OCI-LY1 (cell line): ENCODE measurements at regions not wholly inside any gene's neighbourhood (a gene's known extent, or its start where the extent isn't known, plus 50 kb on each side); places are given as distances from the start of the nearest gene placed in this dataset.

Experiments used
- H2AFZ ChIP-seq: fragments of 200-600 bp; sonication (generic), shearing (Covaris generic); 2 replicates; pipeline ENCODE4 v1.6.0; 2014; ENCODE audit warnings: antibody characterized with exemption, mild to moderate bottlenecking, low read length
- H3F3A ChIP-seq: fragments of 200-600 bp; sonication (generic), shearing (Covaris generic); 2 replicates; pipeline ENCODE4 v1.6.0; 2014; ENCODE audit warnings: mild to moderate bottlenecking, antibody characterized with exemption, low read length, moderate library complexity; ENCODE audit not compliant: insufficient read depth
- H3K27ac ChIP-seq: fragments of 200-600 bp; sonication (generic); 2 replicates; pipeline ENCODE4 v1.5.1; 2014; ENCODE audit warnings: low read length, mixed run types, mild to moderate bottlenecking, low read depth; ENCODE audit not compliant: poor library complexity, severe bottlenecking
- H3K27me3 ChIP-seq: fragments of 200-600 bp; sonication (generic); 2 replicates; pipeline ENCODE4 v1.6.0; 2014; ENCODE audit warnings: antibody characterized with exemption, mild to moderate bottlenecking, low read length, moderate library complexity; ENCODE audit not compliant: insufficient read depth
- H3K36me3 ChIP-seq: fragments of 200-600 bp; sonication (generic); 2 replicates; pipeline ENCODE4 v1.6.1; 2014; ENCODE audit warnings: mild to moderate bottlenecking, antibody characterized with exemption, low read length, moderate library complexity, mixed read lengths; ENCODE audit not compliant: insufficient read depth
- H3K4me1 ChIP-seq: fragments of 200-600 bp; sonication (generic); 2 replicates; pipeline ENCODE4 v1.5.1; 2014; ENCODE audit warnings: mild to moderate bottlenecking, low read length, moderate library complexity; ENCODE audit not compliant: insufficient read depth, severe bottlenecking
- H3K4me2 ChIP-seq: fragments of 200-600 bp; sonication (generic), shearing (Covaris generic); 2 replicates; pipeline ENCODE4 v1.6.1; 2014; ENCODE audit warnings: low read length
- H3K4me3 ChIP-seq: fragments of 200-600 bp; sonication (generic); 2 replicates; pipeline ENCODE4 v1.5.1; 2014; ENCODE audit warnings: low read length, low read depth, mild to moderate bottlenecking, mixed read lengths; ENCODE audit not compliant: poor library complexity, severe bottlenecking
- H3K79me2 ChIP-seq: fragments of 200-600 bp; shearing (Covaris generic); 2 replicates; pipeline ENCODE4 v1.6.1; 2016; ENCODE audit warnings: mixed run types, low read length, mixed read lengths; ENCODE audit not compliant: insufficient read depth
- H3K9ac ChIP-seq: fragments of 200-600 bp; sonication (generic), shearing (Covaris generic); 2 replicates; pipeline ENCODE4 v1.6.1; 2014; ENCODE audit warnings: mild to moderate bottlenecking, low read length, mixed read lengths
- H3K9me2 ChIP-seq: fragments of 200-600 bp; sonication (generic), shearing (Covaris generic); 2 replicates; pipeline ENCODE4 v1.6.1; 2014; ENCODE audit warnings: low read depth, mild to moderate bottlenecking, low read length, mixed read lengths
- H3K9me3 ChIP-seq: fragments of 200-600 bp; shearing (Covaris generic); 2 replicates; pipeline ENCODE4 v1.6.1; 2014; ENCODE audit warnings: low read length, mixed read lengths
- H4K20me1 ChIP-seq: fragments of 200-600 bp; sonication (generic), shearing (Covaris generic); 2 replicates; pipeline ENCODE4 v1.6.0; 2016; ENCODE audit warnings: mild to moderate bottlenecking, low read length; ENCODE audit not compliant: insufficient read depth
- EZH2 ChIP-seq: fragments of 200-600 bp; sonication (generic), shearing (Covaris generic); IDR thresholded peaks from 2 replicates; pipeline ENCODE4 v1.8.0; 2017; ENCODE audit warnings: borderline replicate concordance, mixed run types, mild to moderate bottlenecking, antibody characterized with exemption, low read length, moderate library complexity, mixed read lengths
- TF ChIP-seq, protein P1 (sequence below): fragments of 200-600 bp; sonication (generic), shearing (Covaris generic); IDR thresholded peaks from 2 replicates; pipeline ENCODE4 v1.5.1; 2017; ENCODE audit warnings: mild to moderate bottlenecking, antibody characterized with exemption, low read length, moderate library complexity, mixed read lengths

DNA sequence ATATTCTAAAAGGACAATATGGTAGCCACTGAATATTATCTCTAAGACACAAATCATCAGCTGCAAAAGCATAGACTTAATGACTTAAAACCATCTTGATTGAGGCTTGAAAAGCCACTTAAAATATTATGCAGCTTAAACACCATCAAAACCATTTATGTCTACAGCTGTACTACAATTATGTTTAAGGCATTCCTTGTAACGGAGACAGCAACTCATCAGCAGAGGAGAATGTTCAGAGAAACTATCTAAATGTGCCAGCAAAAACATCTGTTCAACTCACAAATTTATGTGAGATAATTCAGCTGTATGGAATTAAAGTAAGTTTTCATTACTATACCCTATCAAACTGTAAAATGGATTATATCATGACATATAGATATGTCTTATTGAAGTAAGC is 147.9 kb upstream of the CTSO start:
- no peak overlapping the region for H2AFZ ChIP-seq
- H3K27ac ChIP-seq = no peak overlapping the region
- H3K4me3 ChIP-seq = no peak overlapping the region
- H3K27me3 ChIP-seq = no peaks in the 10 kb centered on the region
- no peak overlapping the region for H3K9ac ChIP-seq
- H3K79me2 ChIP-seq = no peaks in the 10 kb centered on the region
- H3K4me2 ChIP-seq = no peak overlapping the region
- no peak for TF ChIP-seq EZH2
- TF ChIP-seq, protein P1, sequence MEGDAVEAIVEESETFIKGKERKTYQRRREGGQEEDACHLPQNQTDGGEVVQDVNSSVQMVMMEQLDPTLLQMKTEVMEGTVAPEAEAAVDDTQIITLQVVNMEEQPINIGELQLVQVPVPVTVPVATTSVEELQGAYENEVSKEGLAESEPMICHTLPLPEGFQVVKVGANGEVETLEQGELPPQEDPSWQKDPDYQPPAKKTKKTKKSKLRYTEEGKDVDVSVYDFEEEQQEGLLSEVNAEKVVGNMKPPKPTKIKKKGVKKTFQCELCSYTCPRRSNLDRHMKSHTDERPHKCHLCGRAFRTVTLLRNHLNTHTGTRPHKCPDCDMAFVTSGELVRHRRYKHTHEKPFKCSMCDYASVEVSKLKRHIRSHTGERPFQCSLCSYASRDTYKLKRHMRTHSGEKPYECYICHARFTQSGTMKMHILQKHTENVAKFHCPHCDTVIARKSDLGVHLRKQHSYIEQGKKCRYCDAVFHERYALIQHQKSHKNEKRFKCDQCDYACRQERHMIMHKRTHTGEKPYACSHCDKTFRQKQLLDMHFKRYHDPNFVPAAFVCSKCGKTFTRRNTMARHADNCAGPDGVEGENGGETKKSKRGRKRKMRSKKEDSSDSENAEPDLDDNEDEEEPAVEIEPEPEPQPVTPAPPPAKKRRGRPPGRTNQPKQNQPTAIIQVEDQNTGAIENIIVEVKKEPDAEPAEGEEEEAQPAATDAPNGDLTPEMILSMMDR = no peak
- no peaks in the 10 kb centered on the region for H3F3A ChIP-seq
- no peaks in the 10 kb centered on the region for H3K4me1 ChIP-seq
- no peaks in the 10 kb centered on the region for H3K9me2 ChIP-seq
- H3K36me3 ChIP-seq = no peaks in the 10 kb centered on the region
- H4K20me1 ChIP-seq = no peaks in the 10 kb centered on the region
- no peaks in the 10 kb centered on the region for H3K9me3 ChIP-seq

DNA sequence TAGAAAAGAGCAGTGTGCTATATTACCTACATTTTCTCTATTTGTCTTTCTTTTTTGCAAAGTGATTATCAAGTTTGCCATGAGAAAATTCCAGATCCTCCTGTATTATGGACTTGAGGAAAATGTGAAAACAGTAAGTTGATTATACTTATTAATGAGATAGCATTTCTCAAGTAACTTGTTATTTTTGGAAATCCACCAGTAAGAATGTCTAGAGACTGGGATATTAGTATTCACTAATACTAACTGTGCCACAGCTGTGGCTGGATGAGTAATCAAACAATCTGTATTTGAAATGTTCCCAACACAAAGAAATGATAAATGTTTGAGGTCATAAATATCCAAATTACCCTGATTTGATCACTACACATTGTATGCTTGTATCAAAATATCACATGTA is 147.0 kb upstream of the CTSO start:
- H3K27ac ChIP-seq = no peak overlapping the region
- H3F3A ChIP-seq = no peaks in the 10 kb centered on the region
- H3K27me3 ChIP-seq = no peaks in the 10 kb centered on the region
- H3K9me3 ChIP-seq = no peaks in the 10 kb centered on the region
- TF ChIP-seq, protein P1 = no peak
- TF ChIP-seq EZH2 = no peak
- H3K4me3 ChIP-seq = no peak overlapping the region
- no peak overlapping the region for H3K4me2 ChIP-seq
- no peaks in the 10 kb centered on the region for H4K20me1 ChIP-seq
- no peaks in the 10 kb centered on the region for H3K36me3 ChIP-seq
- no peak overlapping the region for H3K9ac ChIP-seq
- no peaks in the 10 kb centered on the region for H3K4me1 ChIP-seq
- H3K9me2 ChIP-seq = no peaks in the 10 kb centered on the region
- H3K79me2 ChIP-seq = no peaks in the 10 kb centered on the region
- H2AFZ ChIP-seq = no peak overlapping the region

DNA sequence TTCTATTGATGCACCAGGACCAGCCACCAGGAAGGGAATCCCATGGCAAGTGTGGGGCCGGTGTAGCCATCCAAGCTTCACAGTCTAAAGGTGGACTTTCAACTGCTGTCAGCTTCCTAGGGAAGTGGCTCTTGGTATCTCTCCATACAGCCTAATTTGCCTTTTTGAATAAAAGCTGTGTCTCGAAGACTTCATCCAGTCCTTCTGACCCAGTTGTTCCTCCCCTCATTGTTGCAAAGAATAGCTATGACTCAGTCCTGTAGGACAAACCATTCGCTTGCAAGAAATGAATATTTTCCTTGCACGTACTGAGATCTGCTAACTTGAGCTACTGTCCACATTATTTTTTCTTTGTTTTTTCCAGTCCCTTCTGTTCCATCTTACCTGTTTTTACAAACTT is 145.1 kb upstream of the CTSO start:
- Histone ChIP-seq H3K36me3 (no peaks in the 10 kb centered on the region), H3K27ac (no peak overlapping the region), H3K4me1 (no peaks in the 10 kb centered on the region), H3F3A (no peaks in the 10 kb centered on the region), H3K9me2 (no peaks in the 10 kb centered on the region), H4K20me1 (no peaks in the 10 kb centered on the region), H3K9me3 (no peaks in the 10 kb centered on the region), H3K79me2 (no peaks in the 10 kb centered on the region), H3K4me2 (no peak overlapping the region), H3K9ac (no peak overlapping the region), H3K4me3 (no peak overlapping the region), H3K27me3 (no peaks in the 10 kb centered on the region), H2AFZ (no peak overlapping the region)
- TF ChIP-seq, protein P1 = no peak
- no peak for TF ChIP-seq EZH2
